Liver (tissue), 8 donors: ENCODE measurements at regions not wholly inside any gene's neighbourhood (a gene's known extent, or its start where the extent isn't known, plus 50 kb on each side); places are given as distances from the start of the nearest gene placed in this dataset.
"Not testable (repeated sequence)": the region's sequence is repeated elsewhere in the genome, so short reads cannot be mapped to it uniquely, and the experiment has no call there.

Source experiments
- DNase-seq: peaks from one replicate; pipeline ENCODE4 v3.0.0-alpha.2; 2017; ENCODE audit warnings: low spot score
- H3K27ac ChIP-seq, 2 donors: one replicate each; pipeline ENCODE4 v1.7.0; 2013; ENCODE audit warnings: inconsistent platforms in 2 of 2, low read length in 2 of 2, control low read depth in 1 of 2, low read depth in 1 of 2, mild to moderate bottlenecking in 1 of 2
- H3K27me3 ChIP-seq, 4 donors: one replicate each; pipeline versions ENCODE4 v1.6.1 to v1.7.0; 2013; ENCODE audit warnings: low read length in 3 of 4, inconsistent platforms in 1 of 4, mild to moderate bottlenecking in 1 of 4, moderate library complexity in 1 of 4; ENCODE audit not compliant: control insufficient read depth in 4 of 4, insufficient read depth in 4 of 4
- H3K36me3 ChIP-seq, 4 donors: one replicate each; pipeline versions ENCODE4 v1.6.1 to v1.7.0; 2013; ENCODE audit warnings: low read length in 3 of 4, mild to moderate bottlenecking in 3 of 4, low read depth in 1 of 4, moderate library complexity in 1 of 4; ENCODE audit not compliant: control insufficient read depth in 4 of 4, insufficient read depth in 3 of 4
- H3K4me1 ChIP-seq, 4 donors: one replicate each; pipeline versions ENCODE4 v1.6.1 to v1.7.0; 2013; ENCODE audit warnings: low read length in 3 of 4, mild to moderate bottlenecking in 3 of 4, moderate library complexity in 1 of 4; ENCODE audit not compliant: control insufficient read depth in 4 of 4, insufficient read depth in 4 of 4
- H3K4me3 ChIP-seq, 3 donors: one replicate each; pipeline versions ENCODE4 v1.6.1 to v1.7.0; 2013; ENCODE audit warnings: low read length in 3 of 3, control low read depth in 1 of 3, low read depth in 1 of 3, mild to moderate bottlenecking in 1 of 3
- H3K9ac ChIP-seq, 2 donors: one replicate each; pipeline ENCODE4 v1.7.0; 2013; ENCODE audit warnings: low read length in 2 of 2, mild to moderate bottlenecking in 2 of 2, moderate library complexity in 2 of 2, control low read depth in 1 of 2, low read depth in 1 of 2
- H3K9me3 ChIP-seq, 4 donors: one replicate each; pipeline versions ENCODE4 v1.6.1 to v1.7.0; 2013; ENCODE audit warnings: low read length in 3 of 4; ENCODE audit not compliant: control insufficient read depth in 4 of 4
- EGR1 ChIP-seq, 2 donors: IDR thresholded peaks; 2 replicates each; pipeline ENCODE4 v1.6.1; 2016 to 2018; ENCODE audit warnings: antibody characterized with exemption in 2 of 2, low read depth in 2 of 2
- FOXA1 ChIP-seq: IDR thresholded peaks from 2 replicates; pipeline ENCODE4 v1.6.1; 2016; ENCODE audit warnings: antibody characterized with exemption
- FOXA2 ChIP-seq: IDR thresholded peaks from 2 replicates; pipeline ENCODE4 v1.6.1; 2016; ENCODE audit warnings: antibody characterized with exemption
- GABPA ChIP-seq, 2 donors: IDR thresholded peaks in 1 of 2; conservative IDR thresholded peaks in 1 of 2; 2 replicates each; pipeline ENCODE4 v1.6.1; 2016; ENCODE audit warnings: antibody characterized with exemption in 2 of 2, mild to moderate bottlenecking in 1 of 2, moderate library complexity in 1 of 2
- HNF4A ChIP-seq, 2 donors: conservative IDR thresholded peaks; 2 replicates each; pipeline ENCODE4 v1.6.1; 2016; ENCODE audit warnings: antibody characterized with exemption in 2 of 2, mild to moderate bottlenecking in 2 of 2
- HNF4G ChIP-seq: IDR thresholded peaks from 2 replicates; pipeline ENCODE4 v1.6.1; 2016; ENCODE audit warnings: antibody characterized with exemption
- JUND ChIP-seq, 2 donors: IDR thresholded peaks; 2 replicates each; pipeline ENCODE4 v1.6.1; 2016; ENCODE audit warnings: antibody characterized with exemption in 2 of 2
- NR2F2 ChIP-seq: IDR thresholded peaks from 2 replicates; pipeline ENCODE4 v1.6.1; 2016; ENCODE audit warnings: antibody characterized with exemption
- RAD21 ChIP-seq, 2 donors: IDR thresholded peaks; 2 replicates each; pipeline ENCODE4 v1.6.1; 2016; ENCODE audit warnings: antibody characterized with exemption in 2 of 2, mild to moderate bottlenecking in 2 of 2
- RXRA ChIP-seq, 2 donors: IDR thresholded peaks; 2 replicates each; pipeline ENCODE4 v1.6.1; 2017 to 2018; ENCODE audit warnings: antibody characterized with exemption in 2 of 2, mild to moderate bottlenecking in 1 of 2
- SP1 ChIP-seq: IDR thresholded peaks from 2 replicates; pipeline ENCODE4 v1.6.1; 2018; ENCODE audit warnings: antibody characterized with exemption, mild to moderate bottlenecking
- TAF1 ChIP-seq: conservative IDR thresholded peaks from 2 replicates; pipeline ENCODE4 v1.6.1; 2016; ENCODE audit warnings: antibody characterized with exemption, mild to moderate bottlenecking
- YY1 ChIP-seq: IDR thresholded peaks from 2 replicates; pipeline ENCODE4 v1.6.1; 2016; ENCODE audit warnings: antibody characterized with exemption, mild to moderate bottlenecking
- WGBS: extraction: QIAGEN DNeasy Blood & Tissue Kit; methylation state at CpG from one replicate; pipeline ENCODE4 v1.1.7; 2013; 5-methylcytosine and 5-hydroxymethylcytosine counted together
- TF ChIP-seq, protein P1 (sequence below): IDR thresholded peaks from 2 replicates; pipeline ENCODE4 v1.6.1; 2016; ENCODE audit warnings: antibody characterized with exemption
- TF ChIP-seq, protein P2 (sequence below): IDR thresholded peaks from 2 replicates; pipeline ENCODE4 v1.6.1; 2016; ENCODE audit warnings: antibody characterized with exemption
- TF ChIP-seq, protein P3 (sequence below): IDR thresholded peaks from 2 replicates; pipeline ENCODE4 v1.6.1; 2016; ENCODE audit warnings: antibody characterized with exemption, mild to moderate bottlenecking
- TF ChIP-seq, protein P4 (sequence below): fragments of 150-350 bp; IDR thresholded peaks from 2 replicates; pipeline ENCODE4 v1.5.1; 2017; ENCODE audit warnings: improper control_type of control experiment, low read depth, low read length; ENCODE audit not compliant: missing input control
- TF ChIP-seq, protein P5 (sequence below): IDR thresholded peaks from 2 replicates; pipeline ENCODE4 v1.6.1; 2016; ENCODE audit warnings: antibody characterized with exemption
- donor health status: healthy.
- donor health status: healthy.
- donor health status: healthy.
- donor health status: healthy.
- donor health status: healthy.

DNA sequence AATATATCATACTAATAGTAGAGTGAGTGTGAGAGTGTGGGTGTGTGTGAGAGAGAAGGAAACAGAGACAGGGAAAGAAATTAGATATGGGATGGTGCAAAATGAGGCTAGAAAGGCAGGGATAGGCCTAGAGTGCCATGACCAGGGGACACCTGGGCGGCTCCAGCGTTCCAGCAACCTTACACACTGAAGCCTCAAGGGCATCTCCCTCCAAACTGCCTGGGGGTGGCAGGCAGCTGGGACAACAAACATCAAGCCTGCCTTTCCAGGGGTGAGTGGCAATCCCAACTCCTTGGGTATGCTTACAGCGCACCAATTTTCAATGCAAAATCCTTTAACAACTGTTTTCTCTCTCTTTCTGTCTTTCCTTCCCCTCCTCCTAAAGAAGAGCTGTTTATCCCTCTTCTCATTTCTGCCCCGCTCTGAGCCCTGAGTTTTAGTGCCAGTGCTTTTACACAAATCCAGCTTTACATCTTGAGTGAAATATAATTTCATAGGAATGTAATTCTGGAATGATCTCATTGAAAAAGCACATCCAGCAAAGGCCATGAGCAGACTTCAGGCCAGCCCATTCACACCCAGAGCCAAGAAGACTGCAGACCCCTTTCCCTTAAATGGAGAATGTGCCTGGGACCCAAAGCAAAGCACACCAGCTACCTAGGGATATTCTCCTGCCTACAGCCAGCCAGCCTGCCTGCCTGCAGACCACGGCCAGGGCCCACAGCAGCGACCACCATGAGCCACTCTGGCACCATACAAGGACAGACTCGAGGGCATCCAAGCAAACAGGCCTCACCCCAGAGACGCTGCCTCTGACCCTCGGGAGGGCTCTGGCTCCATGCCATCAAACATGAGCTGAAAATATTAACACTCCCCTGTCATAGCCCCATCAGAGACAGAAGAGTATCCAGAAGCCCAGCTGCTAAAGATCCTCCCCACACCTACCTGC lies 90.3 kb downstream of the RPL27A start:
- no peaks in the 10 kb centered on the region for H3K9me3 ChIP-seq
- no peak overlapping the region for H3K9ac ChIP-seq
- H3K4me1 ChIP-seq: peaks cover 0 to 6% (median 0%) of the 10 kb centered on the region in 4 donors
- H3K4me3 ChIP-seq: no peak overlapping the region
- no peak for DNase-seq
- WGBS: 85% methylated on average over 9 of the region's 9 CpGs
- TF ChIP-seq FOXA1: no peak
- H3K36me3 ChIP-seq: peaks cover 0 to 13% (median under 1%) of the 10 kb centered on the region in 4 donors
- H3K27me3 ChIP-seq: no peaks in the 10 kb centered on the region
- no peak overlapping the region for H3K27ac ChIP-seq

DNA sequence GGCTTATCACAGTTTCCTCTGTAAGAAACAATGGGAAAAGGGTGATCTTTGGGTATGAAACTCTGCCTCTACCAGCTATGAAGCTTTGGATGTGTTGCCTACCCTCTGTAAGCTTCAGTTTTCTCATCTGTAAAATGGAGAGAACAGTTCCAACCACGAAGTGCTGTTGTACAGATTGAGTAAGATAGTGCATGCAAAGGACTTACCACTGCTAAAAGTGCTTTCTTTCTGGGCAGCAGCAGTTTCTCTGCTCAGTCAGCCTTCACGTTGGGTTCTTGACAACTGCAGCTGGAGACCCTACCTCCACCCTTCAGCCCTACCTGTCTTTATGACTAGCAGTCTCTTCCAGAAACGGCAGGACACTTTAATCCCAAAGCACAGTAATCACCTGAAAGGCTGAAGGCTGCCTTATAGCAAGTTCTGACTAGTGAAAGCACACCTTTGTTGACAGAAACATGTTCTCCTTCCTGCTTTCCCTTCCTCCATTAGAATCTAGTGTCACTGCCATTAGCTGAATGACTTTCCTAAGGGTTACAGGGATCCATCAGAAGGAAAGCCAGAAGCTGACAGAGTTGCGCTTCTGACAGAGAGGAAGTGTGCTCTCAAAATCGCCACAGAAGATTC lies 91.4 kb downstream of the RPL27A start:
- 78% methylated on average over 5 of the region's 5 CpGs for WGBS
- Histone ChIP-seq H3K4me1 (peaks cover 0 to 3% (median 0%) of the 10 kb centered on the region in 4 donors), H3K36me3 (peaks cover under 1 to 18% (median 1%) of the 10 kb centered on the region in 4 donors), H3K4me3 (no peak overlapping the region), H3K27ac (no peak overlapping the region), H3K9me3 (no peaks in the 10 kb centered on the region), H3K9ac (no peak overlapping the region), H3K27me3 (no peaks in the 10 kb centered on the region)
- no peak for DNase-seq
- TF ChIP-seq, protein P1, sequence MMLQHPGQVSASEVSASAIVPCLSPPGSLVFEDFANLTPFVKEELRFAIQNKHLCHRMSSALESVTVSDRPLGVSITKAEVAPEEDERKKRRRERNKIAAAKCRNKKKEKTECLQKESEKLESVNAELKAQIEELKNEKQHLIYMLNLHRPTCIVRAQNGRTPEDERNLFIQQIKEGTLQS: no peak
- TF ChIP-seq, protein P2, sequence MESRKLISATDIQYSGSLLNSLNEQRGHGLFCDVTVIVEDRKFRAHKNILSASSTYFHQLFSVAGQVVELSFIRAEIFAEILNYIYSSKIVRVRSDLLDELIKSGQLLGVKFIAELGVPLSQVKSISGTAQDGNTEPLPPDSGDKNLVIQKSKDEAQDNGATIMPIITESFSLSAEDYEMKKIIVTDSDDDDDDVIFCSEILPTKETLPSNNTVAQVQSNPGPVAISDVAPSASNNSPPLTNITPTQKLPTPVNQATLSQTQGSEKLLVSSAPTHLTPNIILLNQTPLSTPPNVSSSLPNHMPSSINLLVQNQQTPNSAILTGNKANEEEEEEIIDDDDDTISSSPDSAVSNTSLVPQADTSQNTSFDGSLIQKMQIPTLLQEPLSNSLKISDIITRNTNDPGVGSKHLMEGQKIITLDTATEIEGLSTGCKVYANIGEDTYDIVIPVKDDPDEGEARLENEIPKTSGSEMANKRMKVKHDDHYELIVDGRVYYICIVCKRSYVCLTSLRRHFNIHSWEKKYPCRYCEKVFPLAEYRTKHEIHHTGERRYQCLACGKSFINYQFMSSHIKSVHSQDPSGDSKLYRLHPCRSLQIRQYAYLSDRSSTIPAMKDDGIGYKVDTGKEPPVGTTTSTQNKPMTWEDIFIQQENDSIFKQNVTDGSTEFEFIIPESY: no peak
- TF ChIP-seq EGR1 (IDR thresholded peaks at IDR 0.05; ENCODE audit: low read depth in 2 of 2) (no peak), SP1 (no peak), YY1 (no peak), TAF1 (no peak), HNF4A (conservative IDR thresholded peaks at IDR 0.05) (no peak), RAD21 (IDR thresholded peaks at IDR 0.05) (no peak), FOXA1 (no peak), FOXA2 (no peak), HNF4G (no peak), JUND (IDR thresholded peaks at IDR 0.05) (no peak), NR2F2 (no peak), RXRA (IDR thresholded peaks at IDR 0.05) (no peak), GABPA (IDR thresholded peaks at IDR 0.05 in 1 of 2, conservative IDR thresholded peaks at IDR 0.05 in 1 of 2) (no peak)
- TF ChIP-seq, protein P3, sequence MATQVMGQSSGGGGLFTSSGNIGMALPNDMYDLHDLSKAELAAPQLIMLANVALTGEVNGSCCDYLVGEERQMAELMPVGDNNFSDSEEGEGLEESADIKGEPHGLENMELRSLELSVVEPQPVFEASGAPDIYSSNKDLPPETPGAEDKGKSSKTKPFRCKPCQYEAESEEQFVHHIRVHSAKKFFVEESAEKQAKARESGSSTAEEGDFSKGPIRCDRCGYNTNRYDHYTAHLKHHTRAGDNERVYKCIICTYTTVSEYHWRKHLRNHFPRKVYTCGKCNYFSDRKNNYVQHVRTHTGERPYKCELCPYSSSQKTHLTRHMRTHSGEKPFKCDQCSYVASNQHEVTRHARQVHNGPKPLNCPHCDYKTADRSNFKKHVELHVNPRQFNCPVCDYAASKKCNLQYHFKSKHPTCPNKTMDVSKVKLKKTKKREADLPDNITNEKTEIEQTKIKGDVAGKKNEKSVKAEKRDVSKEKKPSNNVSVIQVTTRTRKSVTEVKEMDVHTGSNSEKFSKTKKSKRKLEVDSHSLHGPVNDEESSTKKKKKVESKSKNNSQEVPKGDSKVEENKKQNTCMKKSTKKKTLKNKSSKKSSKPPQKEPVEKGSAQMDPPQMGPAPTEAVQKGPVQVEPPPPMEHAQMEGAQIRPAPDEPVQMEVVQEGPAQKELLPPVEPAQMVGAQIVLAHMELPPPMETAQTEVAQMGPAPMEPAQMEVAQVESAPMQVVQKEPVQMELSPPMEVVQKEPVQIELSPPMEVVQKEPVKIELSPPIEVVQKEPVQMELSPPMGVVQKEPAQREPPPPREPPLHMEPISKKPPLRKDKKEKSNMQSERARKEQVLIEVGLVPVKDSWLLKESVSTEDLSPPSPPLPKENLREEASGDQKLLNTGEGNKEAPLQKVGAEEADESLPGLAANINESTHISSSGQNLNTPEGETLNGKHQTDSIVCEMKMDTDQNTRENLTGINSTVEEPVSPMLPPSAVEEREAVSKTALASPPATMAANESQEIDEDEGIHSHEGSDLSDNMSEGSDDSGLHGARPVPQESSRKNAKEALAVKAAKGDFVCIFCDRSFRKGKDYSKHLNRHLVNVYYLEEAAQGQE: no peak
- TF ChIP-seq, protein P4, sequence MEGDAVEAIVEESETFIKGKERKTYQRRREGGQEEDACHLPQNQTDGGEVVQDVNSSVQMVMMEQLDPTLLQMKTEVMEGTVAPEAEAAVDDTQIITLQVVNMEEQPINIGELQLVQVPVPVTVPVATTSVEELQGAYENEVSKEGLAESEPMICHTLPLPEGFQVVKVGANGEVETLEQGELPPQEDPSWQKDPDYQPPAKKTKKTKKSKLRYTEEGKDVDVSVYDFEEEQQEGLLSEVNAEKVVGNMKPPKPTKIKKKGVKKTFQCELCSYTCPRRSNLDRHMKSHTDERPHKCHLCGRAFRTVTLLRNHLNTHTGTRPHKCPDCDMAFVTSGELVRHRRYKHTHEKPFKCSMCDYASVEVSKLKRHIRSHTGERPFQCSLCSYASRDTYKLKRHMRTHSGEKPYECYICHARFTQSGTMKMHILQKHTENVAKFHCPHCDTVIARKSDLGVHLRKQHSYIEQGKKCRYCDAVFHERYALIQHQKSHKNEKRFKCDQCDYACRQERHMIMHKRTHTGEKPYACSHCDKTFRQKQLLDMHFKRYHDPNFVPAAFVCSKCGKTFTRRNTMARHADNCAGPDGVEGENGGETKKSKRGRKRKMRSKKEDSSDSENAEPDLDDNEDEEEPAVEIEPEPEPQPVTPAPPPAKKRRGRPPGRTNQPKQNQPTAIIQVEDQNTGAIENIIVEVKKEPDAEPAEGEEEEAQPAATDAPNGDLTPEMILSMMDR: no peak
- TF ChIP-seq, protein P5, sequence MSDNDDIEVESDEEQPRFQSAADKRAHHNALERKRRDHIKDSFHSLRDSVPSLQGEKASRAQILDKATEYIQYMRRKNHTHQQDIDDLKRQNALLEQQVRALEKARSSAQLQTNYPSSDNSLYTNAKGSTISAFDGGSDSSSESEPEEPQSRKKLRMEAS: no peak

DNA sequence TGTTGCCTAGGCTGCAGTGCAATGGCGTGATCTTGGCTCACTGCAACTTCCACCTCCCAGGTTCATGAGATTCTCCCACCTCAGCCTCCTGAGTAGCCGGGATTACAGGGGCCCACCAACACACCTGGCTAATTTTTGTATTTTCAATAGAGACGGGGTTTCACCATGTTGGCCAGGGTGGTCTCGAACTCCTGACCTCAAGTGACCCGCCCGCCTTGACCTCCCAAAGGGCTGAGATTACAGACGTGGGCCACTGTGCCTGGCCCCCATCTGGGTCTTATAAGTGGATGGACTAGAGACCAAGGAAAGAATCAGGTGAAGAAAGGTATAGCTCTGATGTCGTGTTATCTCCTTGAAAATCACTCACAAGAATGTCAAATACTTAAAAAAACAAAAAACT lies 92.3 kb downstream of the RPL27A start:
- DNase-seq, H3K9ac ChIP-seq, H3K27ac ChIP-seq, H3K27me3 ChIP-seq, H3K4me1 ChIP-seq, H3K4me3 ChIP-seq, H3K9me3 ChIP-seq: not testable (repeated sequence)
- 94% methylated on average over 8 of the region's 8 CpGs for WGBS
- H3K36me3 ChIP-seq: peaks cover 1 to 22% (median 4%) of the 10 kb centered on the region in 4 donors
